ENCODE measurements at regions not wholly inside any gene's neighbourhood (a gene's known extent, or its start where the extent isn't known, plus 50 kb on each side); places are given as distances from the start of the nearest gene placed in this dataset.

- TF ChIP-seq CTCF (IDR thresholded peaks at IDR 0.05) (no peak), POLR2A (IDR thresholded peaks at IDR 0.05) (no peak), EP300 (IDR thresholded peaks at IDR 0.05) (no peak)
These were observed 93.2 kb upstream of the SYT13 start for GRCh38 chr11:45379162-45379863.

All from suprapubic skin (tissue), 3 donors.